Naive thymus-derived CD4-positive, alpha-beta T cell (primary cell): ENCODE measurements at regions not wholly inside any gene's neighbourhood (a gene's known extent, or its start where the extent isn't known, plus 50 kb on each side); places are given as distances from the start of the nearest gene placed in this dataset.

Source experiments
- ATAC-seq: fragments of 150-1000 bp; cut with Tn5 transposase; 2 replicates; pipeline ENCODE4 v1.10.0; 2021; ENCODE audit warnings: mild to moderate bottlenecking, moderate library complexity
- CTCF ChIA-PET: fragments of 350-600 bp; sonication (Branson Sonifier 250); formaldehyde crosslinking; loops from one replicate; lab custom pipeline; 2021; ENCODE audit warnings: antibody characterized with exemption; lab: Charles Lee
- POLR2A ChIA-PET: fragments of 350-600 bp; sonication (Branson Sonifier 250); formaldehyde crosslinking; loops from one replicate; lab custom pipeline; 2021; ENCODE audit warnings: antibody characterized with exemption, inconsistent platforms; lab: Charles Lee
- DNase-seq, 9 donors: peaks; one replicate each; pipeline versions ENCODE4 v3.0.0 to v3.0.0-alpha.2; 2020 to 2022; ENCODE audit warnings: mixed read lengths in 1 of 9
- H3K27ac ChIP-seq: one replicate; pipeline ENCODE4 v1.7.0; 2013; ENCODE audit warnings: mild to moderate bottlenecking, low read depth, low read length, moderate library complexity
- H3K27me3 ChIP-seq, 2 donors: one replicate each; pipeline ENCODE4 v1.7.0; 2013; ENCODE audit warnings: low read length in 2 of 2, mild to moderate bottlenecking in 2 of 2, moderate library complexity in 2 of 2; ENCODE audit not compliant: control insufficient read depth in 2 of 2, insufficient read depth in 2 of 2
- H3K36me3 ChIP-seq, 3 experiments: 1 replicate in 2 of 3; 2 replicates in 1 of 3; pipeline ENCODE4 v1.7.0; 2013; ENCODE audit warnings: low read length in 3 of 3, mild to moderate bottlenecking in 3 of 3, moderate library complexity in 1 of 3; ENCODE audit not compliant: insufficient read depth in 3 of 3, control insufficient read depth in 2 of 3
- H3K4me1 ChIP-seq, 2 donors: one replicate each; pipeline ENCODE4 v1.7.0; 2013; ENCODE audit warnings: low read length in 2 of 2, mild to moderate bottlenecking in 2 of 2, moderate library complexity in 1 of 2; ENCODE audit not compliant: control insufficient read depth in 2 of 2, insufficient read depth in 2 of 2
- H3K4me3 ChIP-seq: 2 replicates; pipeline ENCODE4 v1.7.0; 2013; ENCODE audit warnings: mild to moderate bottlenecking, low read length
- H3K9me3 ChIP-seq, 3 experiments: 1 replicate in 2 of 3; 2 replicates in 1 of 3; pipeline ENCODE4 v1.7.0; 2013; ENCODE audit warnings: low read length in 3 of 3; ENCODE audit not compliant: control insufficient read depth in 2 of 3
- H3K27ac Mint-ChIP-seq, 9 donors: one replicate each; pipeline ENCODE4 v1.8.0; 2020 to 2022; ENCODE audit warnings: mixed read lengths in 9 of 9, mild to moderate bottlenecking in 8 of 9, moderate library complexity in 5 of 9, inconsistent platforms in 2 of 9
- H3K27me3 Mint-ChIP-seq, 5 donors: one replicate each; pipeline ENCODE4 v1.8.0; 2021 to 2022; ENCODE audit warnings: mixed read lengths in 5 of 5, mild to moderate bottlenecking in 1 of 5
- H3K36me3 Mint-ChIP-seq, 5 donors: one replicate each; pipeline ENCODE4 v1.8.0; 2020 to 2022; ENCODE audit warnings: mixed read lengths in 5 of 5, mild to moderate bottlenecking in 3 of 5, inconsistent platforms in 1 of 5
- H3K4me1 Mint-ChIP-seq, 7 donors: one replicate each; pipeline ENCODE4 v1.8.0; 2020 to 2022; ENCODE audit warnings: mixed read lengths in 7 of 7, mild to moderate bottlenecking in 3 of 7, inconsistent platforms in 1 of 7
- H3K4me3 Mint-ChIP-seq, 10 donors: one replicate each; pipeline ENCODE4 v1.8.0; 2020 to 2022; ENCODE audit warnings: mild to moderate bottlenecking in 10 of 10, mixed read lengths in 10 of 10, moderate library complexity in 6 of 10, inconsistent platforms in 2 of 10
- H3K9me3 Mint-ChIP-seq, 11 donors: one replicate each; pipeline ENCODE4 v1.8.0; 2020 to 2022; ENCODE audit warnings: mixed read lengths in 11 of 11, mild to moderate bottlenecking in 4 of 11, inconsistent platforms in 1 of 11, moderate library complexity in 1 of 11
- intact Hi-C, 2 donors: fragments of 100-400 bp; cut with micrococcal nuclease; formaldehyde crosslinking; loops; one replicate each; pipeline ENCODE4 v1.15.1; 2023

DNA sequence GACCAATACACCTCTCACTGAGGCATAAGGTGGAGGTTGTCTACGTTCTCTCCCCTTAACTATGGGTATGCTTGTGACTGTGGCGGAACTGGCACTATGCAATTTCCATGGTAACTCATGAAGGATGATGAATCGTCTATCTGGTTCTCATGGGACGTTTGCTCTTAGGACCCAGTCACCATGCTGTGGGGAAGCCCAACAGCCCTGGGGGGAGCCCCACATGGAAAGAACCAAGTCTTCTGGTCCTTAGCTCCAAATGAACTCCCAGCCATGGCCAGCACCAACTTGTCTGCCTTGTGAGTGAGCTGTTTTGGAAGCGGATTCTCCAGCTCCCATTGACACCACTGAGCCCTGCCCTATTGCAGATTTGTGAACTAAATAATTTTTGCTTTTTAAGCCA lies 188.7 kb upstream of the S1PR3 start:
- H3K4me3 ChIP-seq: no peak overlapping the region
- Mint-ChIP-seq H3K4me3 (no peak overlapping the region), H3K4me1 (no peaks in the 10 kb centered on the region), H3K36me3 (peaks cover 0 to 4% (median 0%) of the 10 kb centered on the region in 5 donors), H3K9me3 (peaks cover 0 to 3% (median 0%) of the 10 kb centered on the region in 11 donors), H3K27me3 (peaks cover 12 to 54% (median 39%) of the 10 kb centered on the region in 5 donors), H3K27ac (no peak overlapping the region)
- no peak overlapping the region for H3K27ac ChIP-seq
- no peak for DNase-seq
- H3K27me3 ChIP-seq: no peaks in the 10 kb centered on the region
- H3K36me3 ChIP-seq: no peaks in the 10 kb centered on the region
- H3K9me3 ChIP-seq: no peaks in the 10 kb centered on the region
- ChIA-PET POLR2A (no interaction called here), CTCF (no interaction called here)
- ATAC-seq: no peak
- H3K4me1 ChIP-seq: no peaks in the 10 kb centered on the region
- intact Hi-C loops: no loop called here

DNA sequence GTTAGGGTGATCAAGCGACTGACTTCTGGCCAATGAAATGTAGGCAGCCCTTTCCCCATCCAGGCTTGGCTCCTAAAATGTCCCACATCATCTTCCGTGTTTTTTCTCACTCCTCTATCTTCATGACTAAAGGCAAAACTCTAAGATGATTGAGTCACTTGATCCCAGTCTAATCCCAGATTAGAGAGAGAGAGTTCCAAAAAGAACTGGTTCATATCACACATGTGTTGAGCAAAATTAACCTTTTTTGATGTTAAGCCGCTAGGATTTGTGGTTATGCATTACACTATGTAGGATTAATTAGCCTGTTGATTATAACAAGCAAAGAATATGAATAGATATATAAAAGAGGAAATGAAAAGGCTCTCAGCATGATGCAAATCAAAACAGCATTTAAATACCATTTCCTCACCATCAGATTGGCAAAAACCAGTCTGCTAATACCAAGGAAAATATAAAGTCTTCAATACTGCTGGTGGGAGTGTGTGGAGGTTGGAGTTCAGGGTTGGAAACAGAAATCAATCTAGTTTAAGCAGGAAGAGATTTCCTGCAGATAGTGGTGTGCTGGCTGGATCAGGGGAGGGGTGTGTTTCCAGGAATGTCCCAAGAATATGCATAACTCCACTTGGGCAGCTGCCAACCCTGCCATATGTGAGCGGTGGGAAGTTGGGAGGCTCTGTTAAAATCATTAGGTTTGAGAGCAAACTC lies 187.6 kb upstream of the S1PR3 start:
- Histone ChIP-seq H3K4me3 (no peak overlapping the region), H3K27me3 (no peaks in the 10 kb centered on the region), H3K27ac (no peak overlapping the region), H3K9me3 (no peaks in the 10 kb centered on the region), H3K4me1 (no peaks in the 10 kb centered on the region), H3K36me3 (no peaks in the 10 kb centered on the region)
- no peaks in the 10 kb centered on the region for H3K4me1 Mint-ChIP-seq
- no peak overlapping the region for H3K4me3 Mint-ChIP-seq
- H3K27me3 Mint-ChIP-seq: peaks cover 12 to 55% (median 40%) of the 10 kb centered on the region in 5 donors
- ChIA-PET POLR2A (no interaction called here), CTCF (no interaction called here)
- peaks cover 0 to 3% (median 0%) of the 10 kb centered on the region in 11 donors for H3K9me3 Mint-ChIP-seq
- ATAC-seq (no peak), DNase-seq (no peak)
- intact Hi-C loops: no loop called here
- peaks cover 0 to 4% (median 0%) of the 10 kb centered on the region in 5 donors for H3K36me3 Mint-ChIP-seq
- H3K27ac Mint-ChIP-seq: no peak overlapping the region

- POLR2A ChIA-PET: no interaction called here
- peaks cover 0 to 4% (median 0%) of the 10 kb centered on the region in 5 donors for H3K36me3 Mint-ChIP-seq
These were observed 187.0 kb upstream of the S1PR3 start for GRCh38 chr9:88804254-88804596.

GRCh38 chr9:88805217-88805943 lies 185.9 kb upstream of the S1PR3 start:
- Mint-ChIP-seq H3K4me1 (no peaks in the 10 kb centered on the region), H3K27me3 (peaks cover 5 to 59% (median 35%) of the 10 kb centered on the region in 5 donors), H3K27ac (no peak overlapping the region), H3K4me3 (no peak overlapping the region), H3K36me3 (peaks cover 0 to 4% (median 0%) of the 10 kb centered on the region in 5 donors), H3K9me3 (peaks cover 0 to 3% (median 0%) of the 10 kb centered on the region in 11 donors)
- no peaks in the 10 kb centered on the region for H3K36me3 ChIP-seq
- intact Hi-C loops: no loop called here
- no peak for DNase-seq
- H3K4me3 ChIP-seq: no peak overlapping the region
- ChIA-PET CTCF (no interaction called here), POLR2A (interaction anchor here (0.6 kb wide), 1 partner anchor 117 kb away, joined by 3 read pairs; no protein-coding TSS in a partner anchor)
- H3K4me1 ChIP-seq: no peaks in the 10 kb centered on the region
- no peak overlapping the region for H3K27ac ChIP-seq
- no peak for ATAC-seq
- no peaks in the 10 kb centered on the region for H3K27me3 ChIP-seq
- H3K9me3 ChIP-seq: no peaks in the 10 kb centered on the region

More at GRCh38 chr9:88804254-88804596, 187.0 kb upstream of the S1PR3 start:
- CTCF ChIA-PET: no interaction called here
- no peak overlapping the region for H3K4me3 Mint-ChIP-seq
- Histone ChIP-seq H3K4me3 (no peak overlapping the region), H3K27ac (no peak overlapping the region), H3K4me1 (no peaks in the 10 kb centered on the region), H3K36me3 (no peaks in the 10 kb centered on the region), H3K9me3 (no peaks in the 10 kb centered on the region), H3K27me3 (no peaks in the 10 kb centered on the region)
- DNase-seq (no peak), ATAC-seq (no peak)
- H3K27me3 Mint-ChIP-seq: peaks cover 12 to 60% (median 40%) of the 10 kb centered on the region in 5 donors
- peaks cover 0 to 3% (median 0%) of the 10 kb centered on the region in 11 donors for H3K9me3 Mint-ChIP-seq
- no peak overlapping the region for H3K27ac Mint-ChIP-seq
- no peaks in the 10 kb centered on the region for H3K4me1 Mint-ChIP-seq
- intact Hi-C loops: no loop called here

DNA sequence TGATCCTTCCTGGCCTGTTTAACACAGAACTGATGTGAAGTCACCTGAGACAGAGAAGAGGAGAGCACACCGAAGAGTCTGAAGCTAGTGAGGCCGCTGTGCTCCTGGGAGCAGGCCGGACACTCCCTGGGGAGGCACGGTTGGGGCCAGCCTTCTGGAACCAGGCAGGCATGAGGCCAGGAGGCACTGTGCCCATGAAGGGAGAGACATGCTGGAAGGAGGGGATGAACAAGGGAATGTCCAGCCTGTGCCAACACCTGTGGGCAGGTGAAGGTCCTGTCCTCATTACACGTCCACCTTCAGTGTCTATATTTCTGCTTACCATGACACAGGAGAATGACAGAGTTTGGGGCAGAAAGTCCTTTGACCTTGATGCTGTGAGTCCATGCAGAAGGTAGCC lies 183.8 kb upstream of the S1PR3 start:
- H3K4me3 ChIP-seq: no peak overlapping the region
- H3K36me3 ChIP-seq: no peaks in the 10 kb centered on the region
- intact Hi-C loops: no loop called here
- H3K4me1 ChIP-seq: no peaks in the 10 kb centered on the region
- POLR2A ChIA-PET: no interaction called here
- H3K4me1 Mint-ChIP-seq: peaks cover 0 to 6% (median 0%) of the 10 kb centered on the region in 7 donors
- peaks cover 0 to 3% (median 0%) of the 10 kb centered on the region in 11 donors for H3K9me3 Mint-ChIP-seq
- DNase-seq: no peak
- no peaks in the 10 kb centered on the region for H3K27me3 ChIP-seq
- no peak overlapping the region for H3K27ac Mint-ChIP-seq
- no peaks in the 10 kb centered on the region for H3K36me3 Mint-ChIP-seq
- CTCF ChIA-PET: no interaction called here
- peaks cover 7 to 56% (median 28%) of the 10 kb centered on the region in 5 donors for H3K27me3 Mint-ChIP-seq
- no peak for ATAC-seq
- no peak overlapping the region for H3K27ac ChIP-seq
- no peaks in the 10 kb centered on the region for H3K9me3 ChIP-seq
- no peak overlapping the region for H3K4me3 Mint-ChIP-seq

GRCh38 chr9:88808019-88808656 lies 183.1 kb upstream of the S1PR3 start:
- DNase-seq (no peak), ATAC-seq (no peak)
- intact Hi-C loops: no loop called here
- Mint-ChIP-seq H3K27ac (no peak overlapping the region), H3K9me3 (peaks cover 0 to 3% (median 0%) of the 10 kb centered on the region in 11 donors), H3K36me3 (no peaks in the 10 kb centered on the region), H3K4me3 (no peak overlapping the region), H3K4me1 (peaks cover 0 to 6% (median 0%) of the 10 kb centered on the region in 7 donors), H3K27me3 (peaks cover 7 to 51% (median 29%) of the 10 kb centered on the region in 5 donors)
- H3K36me3 ChIP-seq: no peaks in the 10 kb centered on the region
- no peaks in the 10 kb centered on the region for H3K4me1 ChIP-seq
- no peaks in the 10 kb centered on the region for H3K9me3 ChIP-seq
- CTCF ChIA-PET: no interaction called here
- H3K27ac ChIP-seq: no peak overlapping the region
- no peak overlapping the region for H3K4me3 ChIP-seq
- H3K27me3 ChIP-seq: no peaks in the 10 kb centered on the region
- POLR2A ChIA-PET: no interaction called here
